SK-N-SH (cell line): ENCODE measurements at regions not wholly inside any gene's neighbourhood (a gene's known extent, or its start where the extent isn't known, plus 50 kb on each side); places are given as distances from the start of the nearest gene placed in this dataset.

ENCODE experiments used
- MAX ChIP-seq: IDR thresholded peaks from 2 replicates; pipeline ENCODE4 v1.4.0; 2012; ENCODE audit warnings: low read depth
- RAD21 ChIP-seq: IDR thresholded peaks from 2 replicates; pipeline ENCODE4 v1.6.1; 2012; ENCODE audit warnings: mild to moderate bottlenecking, low read length

GRCh38 chr3:177329854-177330253 lies 132.6 kb upstream of the TBL1XR1 start:
- TF ChIP-seq MAX (no peak), RAD21 (no peak)
